ENCODE measurements at regions not wholly inside any gene's neighbourhood (a gene's known extent, or its start where the extent isn't known, plus 50 kb on each side); places are given as distances from the start of the nearest gene placed in this dataset.

DNA sequence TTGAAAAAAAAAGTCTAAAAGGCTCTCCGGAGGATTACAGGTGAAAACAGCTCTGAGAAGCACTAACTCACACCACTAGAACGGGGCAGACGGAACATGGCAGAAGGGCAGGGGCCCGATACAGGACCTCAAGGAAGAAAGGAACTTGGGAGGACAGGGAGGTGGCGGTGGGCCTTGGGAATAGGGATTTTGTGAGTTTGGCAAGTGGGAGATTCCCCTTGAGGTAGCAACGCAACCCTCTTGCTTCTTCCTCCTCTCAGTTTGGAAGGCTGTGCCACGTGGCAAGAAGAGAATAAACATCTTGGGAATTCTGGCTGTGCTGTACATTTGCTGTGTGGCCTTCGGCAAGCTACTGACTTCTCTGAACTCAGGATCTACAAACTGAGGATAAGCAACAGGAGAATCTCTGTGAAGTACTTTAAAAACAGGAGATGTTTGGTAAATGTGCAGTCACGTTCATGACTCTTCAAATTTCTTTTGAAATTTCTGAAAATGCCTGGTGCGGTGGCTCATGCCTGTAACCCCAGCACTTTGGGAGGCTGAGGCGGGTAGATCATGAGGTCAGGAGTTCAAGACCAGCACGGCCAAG is 220.8 kb downstream of the BCAS1 start:
- H3K18ac ChIP-seq (ENCODE audit: insufficient read length, low read depth, low read length), result no peak overlapping the region
- no peak overlapping the region for H2BK20ac ChIP-seq (ENCODE audit: low read depth, low read length, poor library complexity, severe bottlenecking)
- no peak overlapping the region for H3K4ac ChIP-seq (ENCODE audit: low read depth, low read length)
- Mint-ChIP-seq H3K27ac (peak overlapping the region in 2 of 3 experiments; percentile 3 to 53; a peak in 3 of 7 replicates), H3K27me3 (ENCODE audit: low read depth) (peaks cover 4% of the 10 kb centered on the region), H3K4me1 (peaks cover 8 to 9% of the 10 kb centered on the region in 2 experiments; a peak in 3 of 4 replicates), H3K36me3 (ENCODE audit: insufficient read depth in 1 of 3, low read depth in 3 of 3) (peaks cover 5 to 12% (median 5%) of the 10 kb centered on the region in 3 experiments; a peak in 4 of 7 replicates), H3K9me3 (peaks cover 7 to 10% of the 10 kb centered on the region in 2 experiments), H3K4me3 (no peak overlapping the region)
- no peak overlapping the region for H4K91ac ChIP-seq (ENCODE audit: insufficient read length, low read depth, low read length)
- no peak overlapping the region for H2BK15ac ChIP-seq (ENCODE audit: low read depth, low read length)
- no peak overlapping the region for H3K27ac ChIP-seq (ENCODE audit: insufficient read length, low read depth, low read length)
- H3K14ac ChIP-seq (ENCODE audit: insufficient read depth, low read length), result no peak overlapping the region
- H2BK5ac ChIP-seq (ENCODE audit: insufficient read length, low read length), result no peak overlapping the region
- WGBS (ENCODE audit: extremely low coverage, insufficient read length, low lambda C conversion rate), result no CpG with 5 or more reads among the region's 12 CpGs
- no peak for DNase-seq
- H3K23ac ChIP-seq (ENCODE audit: insufficient read length, low read depth, low read length), result no peak overlapping the region
- H3K56ac ChIP-seq (ENCODE audit: insufficient read length, low read depth, low read length), result no peak overlapping the region
- no peak overlapping the region for H2AFZ ChIP-seq (ENCODE audit: low read length)
- H2AK5ac ChIP-seq (ENCODE audit: insufficient read length, low read length), result no peak overlapping the region
- no peaks in the 10 kb centered on the region for H3K79me1 ChIP-seq (ENCODE audit: insufficient read depth, low read depth, low read length, poor library complexity, severe bottlenecking)
- H4K8ac ChIP-seq (replicated peaks; ENCODE audit: insufficient read length, low read depth, low read length), result no peak overlapping the region
- no peak overlapping the region for H3K9ac ChIP-seq (ENCODE audit: extremely low read depth, insufficient read length, low read length)
- H3K27me3 ChIP-seq (ENCODE audit: insufficient read depth, low read length), result no peaks in the 10 kb centered on the region
- H3K79me2 ChIP-seq (ENCODE audit: insufficient read depth, low read length), result no peaks in the 10 kb centered on the region
- no peaks in the 10 kb centered on the region for H3K23me2 ChIP-seq (ENCODE audit: insufficient read length, low read depth, low read length, poor library complexity, severe bottlenecking)
- no peaks in the 10 kb centered on the region; the same call in 1 of the 2 replicates for H3K4me1 ChIP-seq (ENCODE audit: insufficient read depth, low read length)
- H3T11ph ChIP-seq (ENCODE audit: low read length), result no peak overlapping the region
- H2BK12ac ChIP-seq (ENCODE audit: insufficient read length, low read depth, low read length), result no peak overlapping the region
- no peaks in the 10 kb centered on the region for H4K20me1 ChIP-seq (ENCODE audit: control insufficient read depth, insufficient read depth, insufficient read length)
- H3K9me3 ChIP-seq (ENCODE audit: control insufficient read depth, low read depth, low read length), result no peaks in the 10 kb centered on the region
- TF ChIP-seq, protein P1, sequence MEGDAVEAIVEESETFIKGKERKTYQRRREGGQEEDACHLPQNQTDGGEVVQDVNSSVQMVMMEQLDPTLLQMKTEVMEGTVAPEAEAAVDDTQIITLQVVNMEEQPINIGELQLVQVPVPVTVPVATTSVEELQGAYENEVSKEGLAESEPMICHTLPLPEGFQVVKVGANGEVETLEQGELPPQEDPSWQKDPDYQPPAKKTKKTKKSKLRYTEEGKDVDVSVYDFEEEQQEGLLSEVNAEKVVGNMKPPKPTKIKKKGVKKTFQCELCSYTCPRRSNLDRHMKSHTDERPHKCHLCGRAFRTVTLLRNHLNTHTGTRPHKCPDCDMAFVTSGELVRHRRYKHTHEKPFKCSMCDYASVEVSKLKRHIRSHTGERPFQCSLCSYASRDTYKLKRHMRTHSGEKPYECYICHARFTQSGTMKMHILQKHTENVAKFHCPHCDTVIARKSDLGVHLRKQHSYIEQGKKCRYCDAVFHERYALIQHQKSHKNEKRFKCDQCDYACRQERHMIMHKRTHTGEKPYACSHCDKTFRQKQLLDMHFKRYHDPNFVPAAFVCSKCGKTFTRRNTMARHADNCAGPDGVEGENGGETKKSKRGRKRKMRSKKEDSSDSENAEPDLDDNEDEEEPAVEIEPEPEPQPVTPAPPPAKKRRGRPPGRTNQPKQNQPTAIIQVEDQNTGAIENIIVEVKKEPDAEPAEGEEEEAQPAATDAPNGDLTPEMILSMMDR (conservative IDR thresholded peaks at IDR 0.05), result no peak
- H4K5ac ChIP-seq (ENCODE audit: insufficient read length, low read depth, low read length), result no peak overlapping the region
- H2BK120ac ChIP-seq (ENCODE audit: low read depth, low read length, poor library complexity, severe bottlenecking), result no peak overlapping the region
- H3K4me2 ChIP-seq (ENCODE audit: insufficient read depth, insufficient read length, low read length), result no peak overlapping the region
